GM12873 (cell line): ENCODE measurements at regions not wholly inside any gene's neighbourhood (a gene's known extent, or its start where the extent isn't known, plus 50 kb on each side); places are given as distances from the start of the nearest gene placed in this dataset.

ENCODE experiments used
- TF ChIP-seq, protein P1 (sequence below): IDR thresholded peaks from 2 replicates; pipeline ENCODE4 v1.5.1; 2012; ENCODE audit warnings: low read depth, mild to moderate bottlenecking, moderate library complexity, low read length, control low read depth; ENCODE audit not compliant: insufficient read depth; ENCODE audit errors: missing control alignments

GRCh38 chr13:99626461-99627082 is 125.3 kb downstream of the TM9SF2 start:
- TF ChIP-seq, protein P1, sequence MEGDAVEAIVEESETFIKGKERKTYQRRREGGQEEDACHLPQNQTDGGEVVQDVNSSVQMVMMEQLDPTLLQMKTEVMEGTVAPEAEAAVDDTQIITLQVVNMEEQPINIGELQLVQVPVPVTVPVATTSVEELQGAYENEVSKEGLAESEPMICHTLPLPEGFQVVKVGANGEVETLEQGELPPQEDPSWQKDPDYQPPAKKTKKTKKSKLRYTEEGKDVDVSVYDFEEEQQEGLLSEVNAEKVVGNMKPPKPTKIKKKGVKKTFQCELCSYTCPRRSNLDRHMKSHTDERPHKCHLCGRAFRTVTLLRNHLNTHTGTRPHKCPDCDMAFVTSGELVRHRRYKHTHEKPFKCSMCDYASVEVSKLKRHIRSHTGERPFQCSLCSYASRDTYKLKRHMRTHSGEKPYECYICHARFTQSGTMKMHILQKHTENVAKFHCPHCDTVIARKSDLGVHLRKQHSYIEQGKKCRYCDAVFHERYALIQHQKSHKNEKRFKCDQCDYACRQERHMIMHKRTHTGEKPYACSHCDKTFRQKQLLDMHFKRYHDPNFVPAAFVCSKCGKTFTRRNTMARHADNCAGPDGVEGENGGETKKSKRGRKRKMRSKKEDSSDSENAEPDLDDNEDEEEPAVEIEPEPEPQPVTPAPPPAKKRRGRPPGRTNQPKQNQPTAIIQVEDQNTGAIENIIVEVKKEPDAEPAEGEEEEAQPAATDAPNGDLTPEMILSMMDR: no peak

- TF ChIP-seq, protein P1: no peak
Measured at GRCh38 chr13:99624936-99625540, 123.8 kb downstream of the TM9SF2 start.

DNA sequence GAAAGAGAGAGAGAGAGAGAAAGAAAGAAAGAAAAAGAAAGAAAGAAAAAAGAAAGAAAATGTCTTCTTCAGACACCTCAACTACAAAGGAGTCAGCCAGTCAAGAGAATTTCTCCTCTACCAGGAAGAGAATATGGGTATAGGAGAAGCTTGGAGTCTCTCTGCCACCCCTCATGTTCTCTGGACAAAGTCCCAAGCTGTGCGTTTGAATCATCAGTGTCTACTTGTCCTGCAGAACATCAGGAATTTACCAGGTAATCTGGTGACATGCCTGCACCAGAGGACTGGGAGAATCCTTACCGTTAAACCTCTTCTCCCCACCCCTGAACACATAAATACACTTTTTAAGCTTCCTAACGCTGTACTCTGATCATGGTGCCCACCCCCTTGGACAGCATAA is 119.5 kb downstream of the TM9SF2 start:
- TF ChIP-seq, protein P1: no peak

DNA sequence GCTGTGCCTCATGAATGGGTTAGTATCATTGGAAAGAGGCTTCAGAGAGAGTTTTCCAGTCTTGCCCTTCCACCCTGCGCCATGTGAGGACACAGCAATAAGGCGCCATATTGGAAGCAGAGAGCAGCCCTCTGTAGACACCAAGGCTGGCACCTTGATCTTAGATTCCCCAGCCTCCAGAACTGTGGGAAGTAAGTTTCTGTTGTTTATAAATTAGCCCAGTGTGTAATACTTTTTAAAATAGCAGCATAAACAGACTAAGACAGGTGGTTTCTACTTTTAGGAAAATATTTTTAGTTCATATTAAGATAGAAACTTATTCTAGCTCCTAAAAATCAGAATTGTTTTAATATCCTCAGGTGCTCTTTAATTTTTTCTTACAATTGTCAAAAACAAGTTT is 117.9 kb downstream of the TM9SF2 start:
- TF ChIP-seq, protein P1: no peak

- TF ChIP-seq, protein P1: peak; percentile 66
Measured at GRCh38 chr13:99617474-99618255, 116.4 kb downstream of the TM9SF2 start.

DNA sequence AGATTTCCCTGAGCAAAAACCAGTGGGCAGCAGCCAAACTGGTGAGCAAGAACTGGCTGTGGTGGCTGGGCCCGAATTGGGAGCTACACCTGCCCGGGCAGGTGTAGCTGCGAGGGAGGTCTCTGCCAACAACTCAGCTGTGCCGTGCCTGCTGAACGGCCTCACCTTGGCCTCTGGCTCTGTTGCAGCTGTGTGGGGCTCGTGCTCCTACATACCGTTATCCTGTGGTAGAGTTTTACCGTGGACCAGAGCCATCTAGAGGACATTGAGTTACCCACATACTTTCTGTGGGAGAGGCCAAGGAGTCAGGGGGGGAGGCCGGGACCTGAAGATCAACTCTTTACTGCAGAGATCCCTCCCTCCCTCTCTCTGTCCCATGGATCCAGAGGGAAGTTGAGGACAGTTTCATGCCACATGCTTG is 113.2 kb downstream of the TM9SF2 start:
- TF ChIP-seq, protein P1: peak; percentile 45
